A549 (cell line): ENCODE measurements at regions not wholly inside any gene's neighbourhood (a gene's known extent, or its start where the extent isn't known, plus 50 kb on each side); places are given as distances from the start of the nearest gene placed in this dataset.

Experiments used
- ATAC-seq, 2 experiments: fragments of 200-7000 bp in 1 of 2; fragments of >200 bp in 1 of 2; cut with Nextera tagmentation in 1 of 2; cut with Tn5 transposase in 1 of 2; 3 replicates each; pipeline versions ENCODE4 v1.8.0 to v1.9.1; 2018 to 2020; ENCODE audit warnings: mild to moderate bottlenecking in 1 of 2, moderate library complexity in 1 of 2
- CTCF ChIA-PET: fragments of 300-600 bp; sonication (Branson Sonifier 250); formaldehyde crosslinking; extraction: SDS; loops from one replicate; lab custom pipeline; 2021; ENCODE audit warnings: antibody characterized with exemption, inconsistent platforms; lab: Yijun Ruan, JAX
- POLR2A ChIA-PET: fragments of 350-600 bp; formaldehyde crosslinking; extraction: SDS; loops from one replicate; lab custom pipeline; 2021; ENCODE audit warnings: antibody characterized with exemption, inconsistent platforms; lab: Yijun Ruan, JAX
- DNase-seq, 2 experiments: peaks; one replicate each; pipeline versions ENCODE4 v3.0.0 to v3.0.0-alpha.2; 2011 to 2016; ENCODE audit warnings: low read depth in 1 of 2, low spot score in 1 of 2
- FAIRE-seq: peaks from 2 replicates; lab custom pipeline; 2011; peaks lifted over from hg19 to GRCh38; lab: Jason Lieb, UNC
- H3K27ac ChIP-seq, 2 experiments: fragments of >200 bp; sonication (Bioruptor Twin); formaldehyde crosslinking; 3 replicates each; pipeline ENCODE4 v1.5.1; 2016 to 2017
- H3K4me1 ChIP-seq: fragments of >200 bp; sonication (Bioruptor Twin); formaldehyde crosslinking; 3 replicates; pipeline ENCODE4 v1.6.1; 2016
- H3K4me2 ChIP-seq: fragments of >200 bp; sonication (Bioruptor Twin); formaldehyde crosslinking; 3 replicates; pipeline ENCODE4 v1.6.1; 2016
- H3K4me3 ChIP-seq: fragments of >200 bp; sonication (Bioruptor Twin); formaldehyde crosslinking; 3 replicates; pipeline ENCODE4 v1.5.1; 2016
- H3K9me3 ChIP-seq: fragments of >200 bp; sonication (Bioruptor Twin); formaldehyde crosslinking; 3 replicates; pipeline ENCODE4 v1.6.1; 2016
- CBX2 ChIP-seq: fragments of 200-600 bp; sonication (generic); IDR thresholded peaks from 2 replicates; pipeline ENCODE4 v1.6.1; 2016; ENCODE audit warnings: low read depth, mild to moderate bottlenecking, borderline replicate concordance
- CBX8 ChIP-seq: fragments of 200-600 bp; sonication (generic); IDR thresholded peaks from 2 replicates; pipeline ENCODE4 v1.6.1; 2016
- CEBPB ChIP-seq, 2 experiments: fragments of >200 bp in 1 of 2; sonication (Bioruptor Twin) in 1 of 2; formaldehyde crosslinking in 1 of 2; IDR thresholded peaks; 2 replicates each; pipeline ENCODE4 v1.6.1; 2012 to 2016
- E2F6 ChIP-seq: IDR thresholded peaks from 2 replicates; pipeline ENCODE4 v1.6.1; 2012; ENCODE audit warnings: low read depth, borderline replicate concordance
- ELK1 ChIP-seq: fragments of 150-350 bp; IDR thresholded peaks from 2 replicates; pipeline ENCODE4 v1.6.1; 2014; ENCODE audit warnings: low read depth, mild to moderate bottlenecking, low read length
- EP300 ChIP-seq, 2 experiments: fragments of >200 bp; sonication (Bioruptor Twin); formaldehyde crosslinking; IDR thresholded peaks; 2 replicates in 1 of 2; 3 replicates in 1 of 2; pipeline ENCODE4 v1.6.1; 2016 to 2017
- FOSL2 ChIP-seq, 2 experiments: fragments of 450-650 bp in 1 of 2; fragments of >200 bp in 1 of 2; sonication (Bioruptor Twin) in 1 of 2; formaldehyde crosslinking; IDR thresholded peaks; 2 replicates each; pipeline versions ENCODE4 v1.5.0 to v1.6.1; 2016 to 2020; ENCODE audit warnings: mild to moderate bottlenecking in 1 of 2, moderate library complexity in 1 of 2
- GATA3 ChIP-seq: IDR thresholded peaks from 2 replicates; pipeline ENCODE4 v1.6.1; 2012; ENCODE audit warnings: borderline replicate concordance
- HES2 ChIP-seq: fragments of >200 bp; sonication (Bioruptor Twin); formaldehyde crosslinking; IDR thresholded peaks from 2 replicates; pipeline ENCODE4 v1.6.1; 2016
- HMGXB4 ChIP-seq: fragments of 250-450 bp; sonication (Bioruptor Pico); IDR thresholded peaks from 2 replicates; pipeline ENCODE4 v1.5.0; 2021; ENCODE audit warnings: mild to moderate bottlenecking, moderate library complexity, borderline replicate concordance
- HOXA7 ChIP-seq: fragments of 250-450 bp; sonication (Bioruptor Pico); IDR thresholded peaks from 2 replicates; pipeline ENCODE4 v1.5.0; 2020; ENCODE audit warnings: mild to moderate bottlenecking, moderate library complexity
- KDM5A ChIP-seq: fragments of 200-600 bp; sonication (generic); IDR thresholded peaks from 2 replicates; pipeline ENCODE4 v1.6.1; 2016; ENCODE audit warnings: antibody characterized with exemption, mild to moderate bottlenecking
- MYC ChIP-seq: IDR thresholded peaks from 2 replicates; pipeline ENCODE4 v1.6.1; 2012; ENCODE audit warnings: mild to moderate bottlenecking, inconsistent platforms, low read length, improper control_type of control experiment, borderline replicate concordance
- NFE2L2 ChIP-seq: fragments of 150-350 bp; conservative IDR thresholded peaks from 2 replicates; pipeline ENCODE4 v1.6.1; 2014; ENCODE audit warnings: low read length
- NPAS2 ChIP-seq: fragments of 250-450 bp; sonication (Bioruptor Pico); IDR thresholded peaks from 2 replicates; pipeline ENCODE4 v1.8.0; 2022; ENCODE audit warnings: mild to moderate bottlenecking, moderate library complexity, borderline replicate concordance
- RAD21 ChIP-seq, 2 experiments: fragments of >200 bp in 1 of 2; sonication (Bioruptor Twin) in 1 of 2; formaldehyde crosslinking in 1 of 2; IDR thresholded peaks in 1 of 2; conservative IDR thresholded peaks in 1 of 2; 2 replicates in 1 of 2; 3 replicates in 1 of 2; pipeline ENCODE4 v1.6.1; 2012 to 2018; ENCODE audit warnings: inconsistent platforms in 1 of 2
- REST ChIP-seq: fragments of 200-600 bp; sonication (generic); IDR thresholded peaks from 2 replicates; pipeline ENCODE4 v1.6.1; 2016; ENCODE audit warnings: antibody characterized with exemption, mild to moderate bottlenecking, moderate library complexity
- USF2 ChIP-seq: fragments of 450-650 bp; IDR thresholded peaks from 2 replicates; pipeline ENCODE4 v1.6.1; 2014; ENCODE audit warnings: antibody characterized with exemption
- WGBS: methylation state at CpG from one replicate; pipeline ENCODE4 v1.1.6; 2017; ENCODE audit errors: missing lambda C conversion rate; 5-methylcytosine and 5-hydroxymethylcytosine counted together

GRCh38 chr5:58117542-58117941 is 342.3 kb downstream of the PLK2 start:
- no peak for TF ChIP-seq REST
- TF ChIP-seq NFE2L2 = no peak
- TF ChIP-seq KDM5A = no peak
- no peak for TF ChIP-seq MYC
- no peak for TF ChIP-seq RAD21 (conservative IDR thresholded peaks at IDR 0.05 in 1 of 2, IDR thresholded peaks at IDR 0.05 in 1 of 2)
- TF ChIP-seq HES2 = no peak
- no peak for TF ChIP-seq HMGXB4 (CRISPR knock-in tag)
- TF ChIP-seq E2F6 = no peak
- no peak for TF ChIP-seq CEBPB (IDR thresholded peaks at IDR 0.05)
- no peak for TF ChIP-seq CBX2
- 0 out of 5 replicates have a peak, but pooled peaks of 1 of the 2 experiments have one; percentile 24 for TF ChIP-seq EP300 (IDR thresholded peaks at IDR 0.05)
- TF ChIP-seq GATA3 = peak; percentile 82
- TF ChIP-seq CBX8 = no peak
- no peak for TF ChIP-seq NPAS2
- TF ChIP-seq USF2 = no peak
- TF ChIP-seq ELK1 = no peak
- TF ChIP-seq FOSL2 (IDR thresholded peaks at IDR 0.05) = no peak
- no peak for TF ChIP-seq FOSL2 (CRISPR knock-in tag; IDR thresholded peaks at IDR 0.05)
- no peak for TF ChIP-seq HOXA7 (CRISPR knock-in tag)
- Histone ChIP-seq H3K4me3 (no peak overlapping the region), H3K4me2 (peak overlapping the region; percentile 56), H3K4me1 (peaks cover 20% of the 10 kb centered on the region), H3K27ac (peak overlapping the region; percentile 54 to 71), H3K9me3 (no peaks in the 10 kb centered on the region)
- CTCF ChIA-PET = interaction anchor here (0.8 to 2.0 kb wide), 2 partner anchors 10 to 343 kb away, joined by 3 to 6 read pairs; no protein-coding TSS in a partner anchor
- FAIRE-seq = no peak
- DNase-seq = peak in 1 of 2 experiments; percentile 45
- WGBS = 4% methylated on average over 2 of the region's 2 CpGs
- ATAC-seq = peak in 1 of 2 experiments; percentile 38; a peak in 1 of 6 replicates
- POLR2A ChIA-PET = interaction anchor here (1.8 kb wide), 1 partner anchor 10 kb away, joined by 6 read pairs; no protein-coding TSS in a partner anchor
